ENCODE measurements at regions not wholly inside any gene's neighbourhood (a gene's known extent, or its start where the extent isn't known, plus 50 kb on each side); places are given as distances from the start of the nearest gene placed in this dataset.
"Not testable (repeated sequence)": the region's sequence is repeated elsewhere in the genome, so short reads cannot be mapped to it uniquely, and the experiment has no call there.

DNA sequence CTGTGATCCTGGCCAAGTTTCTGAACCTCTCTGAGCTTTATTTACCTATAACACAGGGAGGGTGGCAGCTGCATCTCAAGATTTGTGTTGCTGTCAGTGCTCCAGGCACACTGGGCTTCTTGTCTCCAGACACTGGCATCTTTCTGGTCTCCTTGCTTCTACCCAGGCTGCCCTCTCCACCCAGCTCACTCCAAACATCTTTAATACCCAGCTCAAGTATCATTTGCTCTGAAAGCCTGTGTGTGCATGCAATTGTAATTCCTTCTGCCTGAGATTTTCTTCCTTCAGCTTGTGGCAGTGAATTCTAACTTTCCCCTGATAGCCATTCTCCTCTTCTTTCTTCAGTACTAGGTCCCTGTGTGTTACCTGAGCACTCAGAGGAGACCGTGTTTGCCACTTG, 50.7 kb upstream of the USP7 start:
- WGBS, 3 donors: 87 to 97% (median 90%) methylated on average over 1 of the region's 1 CpG
- peaks cover 0 to 8% of the 10 kb centered on the region in 2 donors for H3K9me3 ChIP-seq (ENCODE audit: control insufficient read depth in 2 of 2, insufficient read depth in 1 of 2, low read depth in 1 of 2, low read length in 1 of 2)
- FAIRE-seq: no peak

GRCh38 chr16:9015489-9015888, 51.8 kb upstream of the USP7 start:
- WGBS, 3 donors: 56 to 79% (median 76%) methylated on average over 8 to 10 of the region's 10 CpGs
- Histone ChIP-seq H3K27me3 (ENCODE audit: control insufficient read depth in 3 of 3, insufficient read depth in 3 of 3, low read length in 3 of 3) (peaks cover 0 to 8% (median 0%) of the 10 kb centered on the region in 3 donors), H3K4me1 (ENCODE audit: control insufficient read depth in 3 of 3, insufficient read depth in 2 of 3, low read depth in 1 of 3, low read length in 2 of 3) (no peaks in the 10 kb centered on the region), H3K27ac (ENCODE audit: low read depth in 1 of 3, low read length in 2 of 3) (no peak overlapping the region), H3K9me3 (ENCODE audit: control insufficient read depth in 2 of 2, insufficient read depth in 1 of 2, low read depth in 1 of 2, low read length in 1 of 2) (peaks cover 0 to 8% of the 10 kb centered on the region in 2 donors), H3K36me3 (ENCODE audit: control insufficient read depth in 3 of 3, insufficient read depth in 2 of 3, low read depth in 1 of 3, low read length in 3 of 3) (no peaks in the 10 kb centered on the region), H3K4me3 (ENCODE audit: low read depth in 1 of 3, low read length in 3 of 3) (no peak overlapping the region)
- FAIRE-seq: no peak
- DNase-seq: no peak

More for the DNA sequence above, 50.7 kb upstream of the USP7 start:
- no peaks in the 10 kb centered on the region for H3K4me1 ChIP-seq (ENCODE audit: control insufficient read depth in 3 of 3, insufficient read depth in 2 of 3, low read depth in 1 of 3, low read length in 2 of 3)
- H3K4me3 ChIP-seq (ENCODE audit: low read depth in 1 of 3, low read length in 3 of 3): no peak overlapping the region
- no peak for DNase-seq
- H3K36me3 ChIP-seq (ENCODE audit: control insufficient read depth in 3 of 3, insufficient read depth in 2 of 3, low read depth in 1 of 3, low read length in 3 of 3): no peaks in the 10 kb centered on the region
- H3K27ac ChIP-seq (ENCODE audit: low read depth in 1 of 3, low read length in 2 of 3): no peak overlapping the region
- peaks cover 0 to 8% (median 0%) of the 10 kb centered on the region in 3 donors for H3K27me3 ChIP-seq (ENCODE audit: control insufficient read depth in 3 of 3, insufficient read depth in 3 of 3, low read length in 3 of 3)

DNA sequence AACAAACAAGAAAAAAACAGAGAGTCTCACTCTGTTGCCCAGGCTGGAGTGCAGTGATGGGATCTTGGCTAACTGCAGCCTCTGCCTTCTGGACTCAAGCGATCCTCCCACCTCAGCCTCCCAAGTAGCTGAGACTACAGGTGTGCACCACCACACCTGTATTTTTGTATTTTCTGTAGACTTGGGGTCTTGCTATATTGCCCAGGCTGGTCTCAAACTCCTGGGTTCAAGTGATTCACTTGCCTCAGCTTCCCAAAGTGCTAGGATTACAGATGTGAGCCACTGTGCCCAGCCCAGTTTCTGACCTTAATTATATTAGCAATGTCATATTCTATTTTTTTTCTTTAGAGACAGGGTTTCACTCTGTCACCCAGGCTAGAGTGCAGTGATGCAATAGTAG, 52.3 kb upstream of the USP7 start:
- not testable (repeated sequence) for H3K27ac ChIP-seq (ENCODE audit: low read depth in 1 of 3, low read length in 2 of 3); H3K4me3 ChIP-seq (ENCODE audit: low read depth in 1 of 3, low read length in 3 of 3); H3K9me3 ChIP-seq (ENCODE audit: control insufficient read depth in 2 of 2, insufficient read depth in 1 of 2, low read depth in 1 of 2, low read length in 1 of 2); H3K36me3 ChIP-seq (ENCODE audit: control insufficient read depth in 3 of 3, insufficient read depth in 2 of 3, low read depth in 1 of 3, low read length in 3 of 3); H3K27me3 ChIP-seq (ENCODE audit: control insufficient read depth in 3 of 3, insufficient read depth in 3 of 3, low read length in 3 of 3); FAIRE-seq; DNase-seq; H3K4me1 ChIP-seq (ENCODE audit: control insufficient read depth in 3 of 3, insufficient read depth in 2 of 3, low read depth in 1 of 3, low read length in 2 of 3)
- 89 to 100% (median 100%) methylated on average over 1 of the region's 1 CpG for WGBS, 3 donors

DNA sequence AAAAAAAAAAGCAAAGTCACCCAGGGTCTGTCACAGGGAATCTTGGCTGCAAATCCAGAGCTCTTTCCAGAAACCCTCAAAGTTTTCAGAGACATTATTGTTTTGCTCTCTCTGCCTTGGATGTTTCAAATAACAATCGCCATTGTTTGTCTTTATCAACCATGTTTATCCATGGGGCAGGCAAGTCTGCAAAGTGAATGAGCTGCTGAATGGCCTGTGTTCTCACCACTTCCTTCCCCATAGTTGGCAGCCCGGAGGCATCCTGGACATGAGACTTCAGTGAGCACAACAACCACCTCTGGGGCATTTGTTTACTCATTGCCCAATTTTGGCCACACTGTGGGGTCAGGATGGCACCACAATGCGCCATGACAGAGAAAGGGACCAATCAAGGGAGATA, 53.1 kb upstream of the USP7 start:
- DNase-seq: no peak
- H3K27me3 ChIP-seq (ENCODE audit: control insufficient read depth in 3 of 3, insufficient read depth in 3 of 3, low read length in 3 of 3): peaks cover 0 to 8% (median 0%) of the 10 kb centered on the region in 3 donors
- no peaks in the 10 kb centered on the region for H3K36me3 ChIP-seq (ENCODE audit: control insufficient read depth in 3 of 3, insufficient read depth in 2 of 3, low read depth in 1 of 3, low read length in 3 of 3)
- no peak overlapping the region for H3K27ac ChIP-seq (ENCODE audit: low read depth in 1 of 3, low read length in 2 of 3)
- FAIRE-seq: no peak
- no peak overlapping the region for H3K4me3 ChIP-seq (ENCODE audit: low read depth in 1 of 3, low read length in 3 of 3)
- H3K9me3 ChIP-seq (ENCODE audit: control insufficient read depth in 2 of 2, insufficient read depth in 1 of 2, low read depth in 1 of 2, low read length in 1 of 2): peaks cover 0 to 8% of the 10 kb centered on the region in 2 donors
- no peaks in the 10 kb centered on the region for H3K4me1 ChIP-seq (ENCODE audit: control insufficient read depth in 3 of 3, insufficient read depth in 2 of 3, low read depth in 1 of 3, low read length in 2 of 3)
- 66 to 89% (median 83%) methylated on average over 3 of the region's 3 CpGs for WGBS, 3 donors

- no peaks in the 10 kb centered on the region for H3K4me1 ChIP-seq (ENCODE audit: control insufficient read depth in 3 of 3, insufficient read depth in 2 of 3, low read depth in 1 of 3, low read length in 2 of 3)
- no peak overlapping the region for H3K27ac ChIP-seq (ENCODE audit: low read depth in 1 of 3, low read length in 2 of 3)
- FAIRE-seq (no peak), DNase-seq (no peak)
- no peak overlapping the region for H3K4me3 ChIP-seq (ENCODE audit: low read depth in 1 of 3, low read length in 3 of 3)
- WGBS, 3 donors: 69 to 81% (median 74%) methylated on average over 13 of the region's 13 CpGs
- no peaks in the 10 kb centered on the region for H3K9me3 ChIP-seq (ENCODE audit: control insufficient read depth in 2 of 2, insufficient read depth in 1 of 2, low read depth in 1 of 2, low read length in 1 of 2)
- H3K27me3 ChIP-seq (ENCODE audit: control insufficient read depth in 3 of 3, insufficient read depth in 3 of 3, low read length in 3 of 3): no peaks in the 10 kb centered on the region
- no peaks in the 10 kb centered on the region for H3K36me3 ChIP-seq (ENCODE audit: control insufficient read depth in 3 of 3, insufficient read depth in 2 of 3, low read depth in 1 of 3, low read length in 3 of 3)
These were observed 63.5 kb upstream of the USP7 start for GRCh38 chr16:9027070-9027799.

GRCh38 chr16:9028491-9028890, 63.0 kb upstream of the HAPSTR1 start:
- not testable (repeated sequence) for H3K36me3 ChIP-seq (ENCODE audit: control insufficient read depth in 3 of 3, insufficient read depth in 2 of 3, low read depth in 1 of 3, low read length in 3 of 3); H3K4me3 ChIP-seq (ENCODE audit: low read depth in 1 of 3, low read length in 3 of 3); H3K9me3 ChIP-seq (ENCODE audit: control insufficient read depth in 2 of 2, insufficient read depth in 1 of 2, low read depth in 1 of 2, low read length in 1 of 2); DNase-seq; H3K27me3 ChIP-seq (ENCODE audit: control insufficient read depth in 3 of 3, insufficient read depth in 3 of 3, low read length in 3 of 3); H3K4me1 ChIP-seq (ENCODE audit: control insufficient read depth in 3 of 3, insufficient read depth in 2 of 3, low read depth in 1 of 3, low read length in 2 of 3); H3K27ac ChIP-seq (ENCODE audit: low read depth in 1 of 3, low read length in 2 of 3); FAIRE-seq
- 88 to 90% (median 89%) methylated on average over 21 of the region's 21 CpGs for WGBS, 3 donors

DNA sequence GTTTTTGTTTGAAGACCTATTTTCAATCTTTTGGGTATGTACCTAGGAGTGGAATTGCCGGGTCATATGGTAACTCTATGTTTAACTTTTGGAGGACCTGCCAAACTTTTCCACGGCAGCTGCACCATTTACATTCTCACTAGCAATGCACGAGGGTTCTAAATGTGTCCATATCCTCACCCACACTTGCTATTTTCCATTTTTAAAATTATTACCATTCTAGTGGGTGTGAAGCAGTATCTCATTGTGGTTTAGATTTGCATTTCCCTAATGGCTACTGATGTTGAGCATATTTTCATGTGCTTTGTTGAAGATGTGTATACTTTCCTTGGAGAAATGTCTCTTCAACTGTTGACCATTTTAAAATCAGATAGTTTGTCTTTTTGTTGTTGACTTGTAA, 60.3 kb upstream of the HAPSTR1 start:
- DNase-seq (no peak), FAIRE-seq (no peak)
- H3K9me3 ChIP-seq (ENCODE audit: control insufficient read depth in 2 of 2, insufficient read depth in 1 of 2, low read depth in 1 of 2, low read length in 1 of 2): no peaks in the 10 kb centered on the region
- H3K4me3 ChIP-seq (ENCODE audit: low read depth in 1 of 3, low read length in 3 of 3): no peak overlapping the region
- no peak overlapping the region for H3K27ac ChIP-seq (ENCODE audit: low read depth in 1 of 3, low read length in 2 of 3)
- WGBS, 3 donors: 69 to 88% (median 71%) methylated on average over 3 of the region's 3 CpGs
- H3K4me1 ChIP-seq (ENCODE audit: control insufficient read depth in 3 of 3, insufficient read depth in 2 of 3, low read depth in 1 of 3, low read length in 2 of 3): no peaks in the 10 kb centered on the region
- no peaks in the 10 kb centered on the region for H3K27me3 ChIP-seq (ENCODE audit: control insufficient read depth in 3 of 3, insufficient read depth in 3 of 3, low read length in 3 of 3)
- H3K36me3 ChIP-seq (ENCODE audit: control insufficient read depth in 3 of 3, insufficient read depth in 2 of 3, low read depth in 1 of 3, low read length in 3 of 3): no peaks in the 10 kb centered on the region

GRCh38 chr16:9033125-9033830, 58.2 kb upstream of the HAPSTR1 start:
- Histone ChIP-seq H3K4me3 (ENCODE audit: low read depth in 1 of 3, low read length in 3 of 3) (no peak overlapping the region), H3K36me3 (ENCODE audit: control insufficient read depth in 3 of 3, insufficient read depth in 2 of 3, low read depth in 1 of 3, low read length in 3 of 3) (no peaks in the 10 kb centered on the region), H3K9me3 (ENCODE audit: control insufficient read depth in 2 of 2, insufficient read depth in 1 of 2, low read depth in 1 of 2, low read length in 1 of 2) (no peaks in the 10 kb centered on the region), H3K27ac (ENCODE audit: low read depth in 1 of 3, low read length in 2 of 3) (no peak overlapping the region), H3K27me3 (ENCODE audit: control insufficient read depth in 3 of 3, insufficient read depth in 3 of 3, low read length in 3 of 3) (no peaks in the 10 kb centered on the region), H3K4me1 (ENCODE audit: control insufficient read depth in 3 of 3, insufficient read depth in 2 of 3, low read depth in 1 of 3, low read length in 2 of 3) (no peaks in the 10 kb centered on the region)
- no peak for FAIRE-seq
- WGBS, 3 donors: 76 to 77% (median 77%) methylated on average over 11 of the region's 11 CpGs
- DNase-seq: peak; percentile 56 to 70
